ACHN (cell line): ENCODE measurements at regions not wholly inside any gene's neighbourhood (a gene's known extent, or its start where the extent isn't known, plus 50 kb on each side); places are given as distances from the start of the nearest gene placed in this dataset.

ENCODE experiments used
- DNase-seq: peaks from one replicate; pipeline ENCODE4 v3.0.0-alpha.2; 2015
- in situ Hi-C: cut with HindIII; loops from 2 replicates; pipeline ENCODE4 v1.10.0; 2017; ENCODE audit warnings: low sequenced_read_pairs, low pct_ligation_motif_present, low pct_unique_long_range_greater_than_20kb

GRCh38 chr22:44618400-44618799 lies 83.6 kb upstream of the PRR5 start:
- DNase-seq: no peak
- in situ Hi-C loops: no loop called here

GRCh38 chr22:44617828-44618227 lies 84.2 kb upstream of the PRR5 start:
- no peak for DNase-seq
- in situ Hi-C loops: no loop called here

- in situ Hi-C loops: no loop called here
- DNase-seq: no peak
Measured at GRCh38 chr22:44616882-44617655, 84.9 kb upstream of the PRR5 start.

GRCh38 chr22:44616461-44616860 lies 85.5 kb upstream of the PRR5 start:
- in situ Hi-C loops: no loop called here
- DNase-seq: no peak

- in situ Hi-C loops: no loop called here
- no peak for DNase-seq
Measured at GRCh38 chr22:44615602-44616180, 86.3 kb upstream of the PRR5 start.

- no peak for DNase-seq
- in situ Hi-C loops: no loop called here
Measured at GRCh38 chr22:44615146-44615545, 86.9 kb upstream of the PRR5 start.

GRCh38 chr22:44613196-44613595 lies 88.8 kb upstream of the PRR5 start:
- in situ Hi-C loops: no loop called here
- no peak for DNase-seq

GRCh38 chr22:44611880-44612496 lies 90.0 kb upstream of the PRR5 start:
- no peak for DNase-seq
- in situ Hi-C loops: no loop called here

GRCh38 chr22:44610071-44610470 lies 91.9 kb upstream of the PRR5 start:
- DNase-seq: no peak
- in situ Hi-C loops: no loop called here

- no peak for DNase-seq
- in situ Hi-C loops: no loop called here
Measured at GRCh38 chr22:44609400-44609988, 92.5 kb upstream of the PRR5 start.

GRCh38 chr22:44608597-44609399 lies 93.2 kb upstream of the PRR5 start:
- in situ Hi-C loops: no loop called here
- DNase-seq: no peak

GRCh38 chr22:44606126-44606525 lies 95.9 kb upstream of the PRR5 start:
- no peak for DNase-seq
- in situ Hi-C loops: no loop called here

- DNase-seq: no peak
- in situ Hi-C loops: no loop called here
Measured at GRCh38 chr22:44605486-44605885, 96.5 kb upstream of the PRR5 start.

- in situ Hi-C loops: no loop called here
- DNase-seq: no peak
Measured at GRCh38 chr22:44604991-44605390, 97.0 kb upstream of the PRR5 start.

- no peak for DNase-seq
- in situ Hi-C loops: no loop called here
Measured at GRCh38 chr22:44604455-44604854, 97.5 kb upstream of the PRR5 start.

- no peak for DNase-seq
- in situ Hi-C loops: no loop called here
Measured at GRCh38 chr22:44603767-44604166, 98.2 kb upstream of the PRR5 start.

- in situ Hi-C loops: no loop called here
- no peak for DNase-seq
Measured at GRCh38 chr22:44601725-44602124, 100.3 kb upstream of the PRR5 start.

- DNase-seq: no peak
- in situ Hi-C loops: no loop called here
Measured at GRCh38 chr22:44601189-44601588, 100.8 kb upstream of the PRR5 start.

GRCh38 chr22:44600207-44600785 lies 101.7 kb upstream of the PRR5 start:
- no peak for DNase-seq
- in situ Hi-C loops: no loop called here
